Activated CD8-positive, alpha-beta T cell treated with anti-CD3 and anti-CD28 coated beads for 36 hours (primary cell): ENCODE measurements at regions not wholly inside any gene's neighbourhood (a gene's known extent, or its start where the extent isn't known, plus 50 kb on each side); places are given as distances from the start of the nearest gene placed in this dataset.

Experiments
- ATAC-seq: fragments of 200-7000 bp; cut with Tn5 transposase; one replicate; pipeline ENCODE4 v1.10.0; 2021; ENCODE audit warnings: mild to moderate bottlenecking, moderate library complexity
- CTCF ChIA-PET: fragments of 350-600 bp; sonication (Branson Sonifier 250); formaldehyde crosslinking; loops from one replicate; lab custom pipeline; 2021; ENCODE audit warnings: antibody characterized with exemption; lab: Charles Lee
- POLR2A ChIA-PET: fragments of 350-600 bp; sonication (Branson Sonifier 250); formaldehyde crosslinking; loops from one replicate; lab custom pipeline; 2021; ENCODE audit warnings: antibody characterized with exemption; lab: Charles Lee
- DNase-seq: peaks from one replicate; pipeline ENCODE4 v3.0.0-alpha.2; 2020
- H3K27ac Mint-ChIP-seq: one replicate; pipeline ENCODE4 v1.8.0; 2021; ENCODE audit warnings: mild to moderate bottlenecking, mixed read lengths
- H3K27me3 Mint-ChIP-seq: one replicate; pipeline ENCODE4 v1.8.0; 2021; ENCODE audit warnings: mixed read lengths
- H3K36me3 Mint-ChIP-seq: one replicate; pipeline ENCODE4 v1.8.0; 2021; ENCODE audit warnings: low read depth, mixed read lengths
- H3K4me1 Mint-ChIP-seq: one replicate; pipeline ENCODE4 v1.8.0; 2021; ENCODE audit warnings: low read depth, mixed read lengths
- H3K4me3 Mint-ChIP-seq: one replicate; pipeline ENCODE4 v1.8.0; 2021; ENCODE audit warnings: mild to moderate bottlenecking, moderate library complexity, mixed read lengths
- H3K9me3 Mint-ChIP-seq: one replicate; pipeline ENCODE4 v1.8.0; 2021; ENCODE audit warnings: mixed read lengths
- CTCF ChIP-seq: fragments of 200-600 bp; IDR thresholded peaks from one replicate; pipeline ENCODE4 v1.8.0; 2022; ENCODE audit warnings: antibody characterized with exemption, mild to moderate bottlenecking
- intact Hi-C: fragments of 100-400 bp; cut with micrococcal nuclease; formaldehyde crosslinking; loops from one replicate; pipeline ENCODE4 v1.10.0; 2022

GRCh38 chrX:27354021-27354420 lies 109.1 kb downstream of the PPP4R3C start:
- no peak for ATAC-seq
- DNase-seq = no peak
- Mint-ChIP-seq H3K4me1 (no peaks in the 10 kb centered on the region), H3K27me3 (no peaks in the 10 kb centered on the region), H3K36me3 (no peaks in the 10 kb centered on the region), H3K27ac (no peak overlapping the region), H3K4me3 (no peak overlapping the region), H3K9me3 (no peaks in the 10 kb centered on the region)
- no peak for TF ChIP-seq CTCF
- ChIA-PET CTCF (no interaction called here), POLR2A (no interaction called here)
- intact Hi-C loops = no loop called here

- H3K9me3 Mint-ChIP-seq = no peaks in the 10 kb centered on the region
- H3K4me1 Mint-ChIP-seq = no peaks in the 10 kb centered on the region
- CTCF ChIA-PET = no interaction called here
- POLR2A ChIA-PET = no interaction called here
- H3K27me3 Mint-ChIP-seq = no peaks in the 10 kb centered on the region
- no peak for TF ChIP-seq CTCF
- H3K36me3 Mint-ChIP-seq = no peaks in the 10 kb centered on the region
- DNase-seq (no peak), ATAC-seq (no peak)
- H3K27ac Mint-ChIP-seq = no peak overlapping the region
- no peak overlapping the region for H3K4me3 Mint-ChIP-seq
- intact Hi-C loops = no loop called here
Measured at GRCh38 chrX:27350476-27350875, 112.7 kb downstream of the PPP4R3C start.

GRCh38 chrX:27336466-27337091 lies 126.6 kb downstream of the PPP4R3C start:
- H3K27me3 Mint-ChIP-seq = no peaks in the 10 kb centered on the region
- peaks cover 1% of the 10 kb centered on the region for H3K9me3 Mint-ChIP-seq
- intact Hi-C loops = no loop called here
- no peaks in the 10 kb centered on the region for H3K4me1 Mint-ChIP-seq
- DNase-seq (peak; percentile 33), ATAC-seq (no peak)
- no peak overlapping the region for H3K27ac Mint-ChIP-seq
- no peak overlapping the region for H3K4me3 Mint-ChIP-seq
- TF ChIP-seq CTCF = peak; percentile 74
- POLR2A ChIA-PET = no interaction called here
- H3K36me3 Mint-ChIP-seq = no peaks in the 10 kb centered on the region
- CTCF ChIA-PET = no interaction called here

- ChIA-PET POLR2A (no interaction called here), CTCF (no interaction called here)
- intact Hi-C loops = no loop called here
- Mint-ChIP-seq H3K27me3 (no peaks in the 10 kb centered on the region), H3K4me3 (no peak overlapping the region), H3K27ac (no peak overlapping the region), H3K4me1 (no peaks in the 10 kb centered on the region), H3K9me3 (peaks cover 2% of the 10 kb centered on the region), H3K36me3 (no peaks in the 10 kb centered on the region)
- TF ChIP-seq CTCF = no peak
- ATAC-seq (no peak), DNase-seq (no peak)
Measured at GRCh38 chrX:27321632-27322031, 141.5 kb downstream of the PPP4R3C start.

- H3K4me3 Mint-ChIP-seq = no peak overlapping the region
- POLR2A ChIA-PET = no interaction called here
- no peaks in the 10 kb centered on the region for H3K27me3 Mint-ChIP-seq
- no peaks in the 10 kb centered on the region for H3K4me1 Mint-ChIP-seq
- DNase-seq (no peak), ATAC-seq (no peak)
- intact Hi-C loops = no loop called here
- no peaks in the 10 kb centered on the region for H3K9me3 Mint-ChIP-seq
- CTCF ChIA-PET = no interaction called here
- no peaks in the 10 kb centered on the region for H3K36me3 Mint-ChIP-seq
- H3K27ac Mint-ChIP-seq = no peak overlapping the region
- no peak for TF ChIP-seq CTCF
Measured at GRCh38 chrX:27309406-27309805, 153.7 kb downstream of the PPP4R3C start.
